ENCODE measurements at regions not wholly inside any gene's neighbourhood (a gene's known extent, or its start where the extent isn't known, plus 50 kb on each side); places are given as distances from the start of the nearest gene placed in this dataset.
"Not testable (repeated sequence)": the region's sequence is repeated elsewhere in the genome, so short reads cannot be mapped to it uniquely, and the experiment has no call there.

DNA sequence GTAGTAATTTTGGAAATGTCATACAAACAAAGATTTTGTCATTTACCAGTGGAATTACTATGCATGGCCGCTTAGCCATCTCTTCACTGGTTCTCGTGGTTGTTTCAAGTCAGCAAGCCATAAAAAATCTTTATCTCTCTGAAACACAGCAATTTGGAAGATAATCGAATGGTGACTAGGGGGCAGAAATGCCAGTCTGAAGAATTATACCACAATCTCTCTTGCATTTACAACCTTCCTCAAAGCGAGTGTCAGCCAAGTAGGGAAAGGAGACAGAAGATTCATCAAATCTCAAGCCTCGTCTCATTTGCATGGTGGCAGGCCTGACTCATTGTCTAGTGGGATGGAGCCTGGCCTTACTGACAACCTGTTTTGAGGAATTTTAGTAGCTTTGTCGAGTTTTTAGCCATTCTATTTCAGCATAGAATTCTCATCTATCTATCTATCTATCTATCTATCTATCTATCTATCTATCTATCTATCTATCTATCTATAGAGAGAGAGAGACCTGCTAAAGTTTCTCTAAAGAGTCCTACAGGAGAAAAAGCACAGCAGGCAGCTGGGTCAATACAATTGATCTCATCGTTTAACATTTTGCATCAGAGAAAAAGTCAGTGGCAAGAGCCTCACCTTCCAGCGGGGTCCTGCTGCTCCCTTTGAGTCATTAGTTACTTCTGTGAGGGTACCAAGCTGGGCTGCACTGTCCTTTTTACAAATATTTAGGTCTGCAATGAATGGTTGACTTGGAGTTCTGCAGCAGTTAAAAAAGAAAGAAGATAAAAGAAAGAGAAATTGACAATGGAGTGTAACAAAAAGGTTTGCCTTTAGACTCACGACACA lies 572.8 kb downstream of the TFAP2A start:
- Histone ChIP-seq H3K36me3 (ENCODE audit: insufficient read depth, low read length) (no peaks in the 10 kb centered on the region), H3K4me1 (ENCODE audit: control insufficient read depth, insufficient read depth, low read length) (no peaks in the 10 kb centered on the region), H3K4me2 (ENCODE audit: low read length) (no peak overlapping the region), H3K4me3 (ENCODE audit: low read length) (no peak overlapping the region), H3K9me3 (replicated peaks; ENCODE audit: low read length) (peaks cover 9% of the 10 kb centered on the region), H3K9ac (ENCODE audit: low read depth, low read length) (no peak overlapping the region), H3K27me3 (ENCODE audit: control insufficient read depth, insufficient read depth, low read length) (no peaks in the 10 kb centered on the region)

DNA sequence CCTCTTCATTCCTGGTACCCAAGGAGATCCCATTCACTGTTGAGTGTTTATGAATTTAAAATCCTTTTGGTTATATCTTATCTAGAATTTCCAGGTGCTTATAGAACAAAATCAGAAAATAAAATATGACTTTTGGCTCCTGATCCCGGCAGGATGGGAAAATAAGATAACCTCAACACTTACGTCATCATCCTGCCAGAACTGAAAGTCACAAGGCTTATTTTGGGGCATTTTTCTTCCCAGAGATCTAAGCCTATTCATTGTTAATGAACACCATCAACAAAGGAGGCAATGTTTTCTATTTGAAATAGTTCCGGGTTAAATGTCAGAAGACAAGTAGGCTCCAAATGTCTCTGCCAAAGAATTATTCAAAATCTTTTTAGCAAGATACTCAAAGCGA lies 580.6 kb downstream of the TFAP2A start:
- Histone ChIP-seq H3K27me3 (ENCODE audit: control insufficient read depth, insufficient read depth, low read length) (no peaks in the 10 kb centered on the region), H3K4me1 (ENCODE audit: control insufficient read depth, insufficient read depth, low read length) (no peaks in the 10 kb centered on the region), H3K9ac (ENCODE audit: low read depth, low read length) (no peak overlapping the region), H3K36me3 (ENCODE audit: insufficient read depth, low read length) (no peaks in the 10 kb centered on the region), H3K4me3 (ENCODE audit: low read length) (no peak overlapping the region), H3K4me2 (ENCODE audit: low read length) (no peak overlapping the region), H3K9me3 (replicated peaks; ENCODE audit: low read length) (peaks cover 5% of the 10 kb centered on the region)

DNA sequence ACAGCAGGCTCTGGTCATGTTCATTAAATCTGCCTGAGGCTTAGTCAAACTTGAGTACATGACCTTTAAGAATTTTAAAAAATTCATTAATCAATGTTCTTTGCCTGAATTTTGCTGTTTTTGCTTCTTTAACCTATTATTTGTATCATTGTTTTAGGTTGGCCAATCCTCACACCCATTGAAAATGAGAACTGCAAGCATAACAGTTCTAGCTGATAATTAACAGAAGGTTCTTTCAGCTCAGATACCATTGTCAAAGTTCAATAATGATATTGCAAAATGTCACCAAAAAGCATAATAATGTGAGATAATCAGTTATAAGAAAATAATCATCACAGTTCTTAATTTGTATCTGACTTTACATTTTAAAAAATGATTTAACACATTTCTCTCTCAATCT lies 583.1 kb downstream of the TFAP2A start:
- H3K27me3 ChIP-seq (ENCODE audit: control insufficient read depth, insufficient read depth, low read length) = no peaks in the 10 kb centered on the region
- no peaks in the 10 kb centered on the region for H3K9me3 ChIP-seq (replicated peaks; ENCODE audit: low read length)
- H3K4me1 ChIP-seq (ENCODE audit: control insufficient read depth, insufficient read depth, low read length) = no peaks in the 10 kb centered on the region
- no peak overlapping the region for H3K4me2 ChIP-seq (ENCODE audit: low read length)
- no peak overlapping the region for H3K4me3 ChIP-seq (ENCODE audit: low read length)
- H3K9ac ChIP-seq (ENCODE audit: low read depth, low read length) = no peak overlapping the region
- no peaks in the 10 kb centered on the region for H3K36me3 ChIP-seq (ENCODE audit: insufficient read depth, low read length)

DNA sequence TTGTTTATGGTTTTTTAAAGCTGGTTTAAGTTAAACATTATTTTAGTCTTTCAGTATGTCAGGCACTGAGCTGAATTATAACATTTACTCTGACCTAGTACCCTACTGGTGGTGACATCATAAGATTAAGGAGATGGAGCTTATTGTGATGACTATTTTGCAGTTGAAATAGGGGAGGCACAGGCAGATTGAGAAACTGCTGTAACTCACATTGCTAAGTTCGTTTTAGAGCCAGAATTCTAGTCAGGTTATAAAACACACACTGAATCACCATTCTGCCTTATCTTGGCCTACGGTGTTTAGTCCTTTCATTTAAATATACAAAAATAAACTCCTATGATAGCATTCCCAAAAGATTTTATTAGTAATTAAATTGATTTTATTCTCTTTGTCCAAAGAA lies 584.1 kb downstream of the TFAP2A start:
- Histone ChIP-seq H3K9ac (ENCODE audit: low read depth, low read length) (no peak overlapping the region), H3K36me3 (ENCODE audit: insufficient read depth, low read length) (no peaks in the 10 kb centered on the region), H3K9me3 (replicated peaks; ENCODE audit: low read length) (no peaks in the 10 kb centered on the region), H3K4me3 (ENCODE audit: low read length) (no peak overlapping the region), H3K4me2 (ENCODE audit: low read length) (no peak overlapping the region), H3K27me3 (ENCODE audit: control insufficient read depth, insufficient read depth, low read length) (no peaks in the 10 kb centered on the region), H3K4me1 (ENCODE audit: control insufficient read depth, insufficient read depth, low read length) (no peaks in the 10 kb centered on the region)

DNA sequence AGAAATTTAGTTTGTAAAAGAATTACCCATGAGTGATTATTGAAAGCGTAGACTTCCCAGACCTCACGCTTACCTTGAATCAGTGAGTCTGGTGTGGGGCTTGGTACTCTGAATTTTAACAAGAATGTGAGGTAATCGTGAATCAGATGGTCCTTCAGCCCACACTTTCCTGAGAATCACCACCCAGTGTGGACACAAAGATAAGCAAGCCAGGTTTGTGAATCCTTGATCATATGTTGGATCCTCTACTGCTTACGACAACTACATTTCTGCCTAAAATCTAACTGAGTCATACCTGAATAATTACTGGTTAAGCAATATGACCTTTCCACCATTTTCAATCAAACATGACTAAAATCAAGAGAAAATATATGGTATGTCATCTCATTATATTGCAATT lies 589.3 kb downstream of the TFAP2A start:
- H3K9ac ChIP-seq (ENCODE audit: low read depth, low read length) = no peak overlapping the region
- H3K9me3 ChIP-seq (replicated peaks; ENCODE audit: low read length) = no peaks in the 10 kb centered on the region
- H3K4me2 ChIP-seq (ENCODE audit: low read length) = no peak overlapping the region
- no peak overlapping the region for H3K4me3 ChIP-seq (ENCODE audit: low read length)
- no peaks in the 10 kb centered on the region for H3K27me3 ChIP-seq (ENCODE audit: control insufficient read depth, insufficient read depth, low read length)
- H3K36me3 ChIP-seq (ENCODE audit: insufficient read depth, low read length) = no peaks in the 10 kb centered on the region
- no peaks in the 10 kb centered on the region for H3K4me1 ChIP-seq (ENCODE audit: control insufficient read depth, insufficient read depth, low read length)

DNA sequence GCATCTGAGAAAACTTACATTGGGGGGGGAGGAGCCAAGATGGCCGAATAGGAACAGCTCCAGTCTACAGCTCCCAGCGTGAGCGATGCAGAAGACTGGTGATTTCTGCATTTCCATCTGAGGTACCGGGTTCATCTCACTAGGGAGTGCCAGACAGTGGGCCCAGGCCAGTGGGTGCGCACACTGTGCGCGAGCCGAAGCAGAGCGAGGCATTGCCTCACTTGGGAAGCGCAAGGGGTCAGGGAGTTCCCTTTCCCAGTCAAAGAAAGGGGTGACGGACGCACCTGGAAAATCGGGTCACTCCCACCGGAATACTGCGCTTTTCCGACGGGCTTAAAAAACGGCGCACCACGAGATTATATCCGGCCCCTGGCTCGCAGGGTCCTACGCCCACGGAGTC lies 604.1 kb downstream of the TFAP2A start:
- H3K9me3 ChIP-seq (replicated peaks; ENCODE audit: low read length); H3K27me3 ChIP-seq (ENCODE audit: control insufficient read depth, insufficient read depth, low read length); H3K36me3 ChIP-seq (ENCODE audit: insufficient read depth, low read length); H3K4me3 ChIP-seq (ENCODE audit: low read length); H3K4me1 ChIP-seq (ENCODE audit: control insufficient read depth, insufficient read depth, low read length); H3K4me2 ChIP-seq (ENCODE audit: low read length); H3K9ac ChIP-seq (ENCODE audit: low read depth, low read length): not testable (repeated sequence)

DNA sequence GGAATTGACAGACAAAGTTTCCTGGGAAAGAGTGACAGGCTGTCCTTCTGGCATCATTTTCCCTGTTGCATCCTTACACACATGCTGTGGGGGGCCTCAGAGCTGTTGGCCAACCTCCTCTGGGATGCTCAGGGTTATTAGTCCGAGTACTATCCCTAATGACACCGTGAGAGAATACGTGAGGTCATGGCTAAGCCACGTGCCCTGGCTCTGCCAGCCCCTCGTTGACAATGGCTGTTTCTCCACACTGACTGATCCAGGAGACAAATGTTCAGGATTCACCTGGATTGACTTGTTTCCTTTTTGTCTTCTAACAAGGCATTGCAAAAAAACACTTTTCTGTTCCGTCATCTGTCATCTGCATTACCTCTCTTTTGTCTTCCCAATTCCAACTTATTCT lies 604.6 kb downstream of the TFAP2A start:
- Histone ChIP-seq H3K9ac (ENCODE audit: low read depth, low read length) (no peak overlapping the region), H3K36me3 (ENCODE audit: insufficient read depth, low read length) (no peaks in the 10 kb centered on the region), H3K27me3 (ENCODE audit: control insufficient read depth, insufficient read depth, low read length) (no peaks in the 10 kb centered on the region), H3K4me2 (ENCODE audit: low read length) (no peak overlapping the region), H3K9me3 (replicated peaks; ENCODE audit: low read length) (peaks cover 8% of the 10 kb centered on the region), H3K4me1 (ENCODE audit: control insufficient read depth, insufficient read depth, low read length) (no peaks in the 10 kb centered on the region), H3K4me3 (ENCODE audit: low read length) (no peak overlapping the region)

DNA sequence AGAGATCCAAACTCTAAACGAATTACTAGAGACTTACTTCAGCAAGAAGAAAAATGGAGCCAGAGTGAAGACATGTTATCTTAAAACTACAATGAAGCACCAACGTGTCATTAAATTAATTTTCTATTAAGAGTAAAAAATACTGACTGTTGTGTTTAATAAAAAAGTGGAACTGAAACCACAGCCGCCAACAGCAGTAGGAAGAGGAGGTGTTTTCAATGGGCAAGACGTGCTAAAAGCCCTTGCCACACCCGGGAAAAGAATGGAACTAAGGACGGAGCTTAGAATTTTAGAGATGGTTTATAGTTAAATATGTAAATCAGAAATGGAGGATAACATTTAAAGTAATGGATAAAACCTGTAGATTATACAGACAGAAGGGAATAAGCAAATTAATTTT lies 608.7 kb downstream of the TFAP2A start:
- Histone ChIP-seq H3K27me3 (ENCODE audit: control insufficient read depth, insufficient read depth, low read length) (no peaks in the 10 kb centered on the region), H3K36me3 (ENCODE audit: insufficient read depth, low read length) (no peaks in the 10 kb centered on the region), H3K4me3 (ENCODE audit: low read length) (no peak overlapping the region), H3K9ac (ENCODE audit: low read depth, low read length) (no peak overlapping the region), H3K9me3 (replicated peaks; ENCODE audit: low read length) (peaks cover 11% of the 10 kb centered on the region), H3K4me1 (ENCODE audit: control insufficient read depth, insufficient read depth, low read length) (no peaks in the 10 kb centered on the region), H3K4me2 (ENCODE audit: low read length) (no peak overlapping the region)

DNA sequence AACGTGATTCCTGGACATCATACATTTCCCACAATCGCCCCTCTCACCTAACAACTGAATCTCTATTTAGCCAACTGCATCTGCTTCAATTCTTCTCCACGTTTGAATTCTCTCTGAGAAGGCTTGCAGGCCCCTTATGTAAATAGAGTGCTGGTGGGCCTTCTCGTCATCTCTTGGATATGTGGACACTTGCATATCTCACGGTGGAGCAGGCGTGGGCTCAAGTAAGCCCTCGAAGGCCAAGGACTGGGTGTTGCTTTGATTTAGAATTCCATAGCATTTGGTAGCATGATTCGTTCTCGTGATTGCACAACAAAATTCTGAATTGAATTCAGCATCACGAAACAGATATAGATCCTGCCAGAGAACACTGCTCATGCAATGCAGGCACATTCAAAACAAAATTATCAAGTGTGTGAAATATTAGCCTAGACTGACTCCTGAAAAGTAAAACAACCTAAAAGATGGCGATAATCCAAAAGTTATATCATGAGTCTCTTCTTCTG lies 613.6 kb downstream of the TFAP2A start:
- Histone ChIP-seq H3K4me1 (ENCODE audit: control insufficient read depth, insufficient read depth, low read length) (no peaks in the 10 kb centered on the region), H3K9ac (ENCODE audit: low read depth, low read length) (no peak overlapping the region), H3K9me3 (replicated peaks; ENCODE audit: low read length) (peaks cover 11% of the 10 kb centered on the region), H3K4me3 (ENCODE audit: low read length) (no peak overlapping the region), H3K36me3 (ENCODE audit: insufficient read depth, low read length) (no peaks in the 10 kb centered on the region), H3K27me3 (ENCODE audit: control insufficient read depth, insufficient read depth, low read length) (no peaks in the 10 kb centered on the region), H3K4me2 (ENCODE audit: low read length) (no peak overlapping the region)

DNA sequence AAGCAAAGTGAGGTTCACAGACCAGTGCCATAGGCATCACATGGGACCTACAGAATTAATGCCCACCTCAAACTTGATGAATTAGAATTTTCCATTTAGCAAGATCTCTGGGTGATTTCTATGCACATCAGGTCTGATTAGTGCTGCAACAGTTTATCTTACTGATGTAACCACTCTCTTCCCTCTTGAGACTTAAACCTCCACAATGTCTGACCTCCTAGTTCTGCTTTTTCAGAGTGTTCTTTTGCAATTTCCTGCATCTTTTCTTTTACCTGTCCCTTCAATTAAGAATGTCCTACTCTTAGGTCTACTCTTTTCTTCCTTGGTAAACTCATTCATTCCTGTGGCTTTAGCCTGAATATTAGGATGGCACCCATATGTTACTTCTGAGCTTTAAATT lies 615.3 kb downstream of the TFAP2A start:
- Histone ChIP-seq H3K4me3 (ENCODE audit: low read length) (no peak overlapping the region), H3K36me3 (ENCODE audit: insufficient read depth, low read length) (no peaks in the 10 kb centered on the region), H3K9me3 (replicated peaks; ENCODE audit: low read length) (peaks cover 7% of the 10 kb centered on the region), H3K9ac (ENCODE audit: low read depth, low read length) (no peak overlapping the region), H3K4me2 (ENCODE audit: low read length) (no peak overlapping the region), H3K27me3 (ENCODE audit: control insufficient read depth, insufficient read depth, low read length) (no peaks in the 10 kb centered on the region), H3K4me1 (ENCODE audit: control insufficient read depth, insufficient read depth, low read length) (no peaks in the 10 kb centered on the region)

DNA sequence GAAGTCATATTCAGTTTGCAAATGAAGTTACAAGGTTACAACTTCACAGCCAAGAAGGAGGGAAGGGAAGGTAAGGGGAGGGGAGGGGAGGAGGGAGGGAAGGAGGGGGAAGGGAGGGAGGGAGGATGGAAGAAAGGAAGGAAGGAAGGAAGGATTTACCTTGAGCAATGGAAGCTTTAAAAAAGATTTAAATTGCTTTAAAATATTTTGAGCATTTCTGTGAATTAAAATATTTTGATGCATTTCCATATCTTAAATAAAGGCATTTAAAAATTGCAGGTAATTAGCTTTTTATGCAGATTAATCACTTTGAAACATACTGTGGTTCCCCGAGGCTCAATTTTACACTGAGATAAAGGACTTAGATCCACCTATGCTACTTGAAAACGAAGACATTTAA lies 618.0 kb downstream of the TFAP2A start:
- peaks cover 7% of the 10 kb centered on the region for H3K9me3 ChIP-seq (replicated peaks; ENCODE audit: low read length)
- no peaks in the 10 kb centered on the region for H3K36me3 ChIP-seq (ENCODE audit: insufficient read depth, low read length)
- H3K4me2 ChIP-seq (ENCODE audit: low read length) = no peak overlapping the region
- H3K4me3 ChIP-seq (ENCODE audit: low read length) = no peak overlapping the region
- no peak overlapping the region for H3K9ac ChIP-seq (ENCODE audit: low read depth, low read length)
- H3K4me1 ChIP-seq (ENCODE audit: control insufficient read depth, insufficient read depth, low read length) = no peaks in the 10 kb centered on the region
- H3K27me3 ChIP-seq (ENCODE audit: control insufficient read depth, insufficient read depth, low read length) = no peaks in the 10 kb centered on the region

DNA sequence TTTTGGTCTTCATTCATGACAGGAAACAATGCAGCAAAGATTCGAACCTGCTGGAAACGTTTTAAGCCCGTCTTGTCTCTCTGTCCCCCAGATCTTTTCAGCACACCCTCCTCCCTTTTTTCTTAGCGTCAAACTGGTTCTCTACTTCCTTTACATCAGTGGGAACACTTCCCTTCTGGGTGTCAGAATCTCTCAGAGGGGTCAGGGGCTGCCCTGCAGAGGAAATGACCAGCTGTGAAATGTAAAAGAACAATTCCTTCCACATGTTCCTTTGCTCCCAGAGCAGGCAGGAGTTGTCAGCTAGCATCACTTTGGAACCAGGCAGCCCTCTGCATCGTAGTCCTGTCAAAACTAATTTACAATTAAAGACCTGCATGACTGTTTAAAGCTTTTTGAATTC lies 619.0 kb downstream of the TFAP2A start:
- Histone ChIP-seq H3K4me2 (ENCODE audit: low read length) (no peak overlapping the region), H3K4me1 (ENCODE audit: control insufficient read depth, insufficient read depth, low read length) (no peaks in the 10 kb centered on the region), H3K9ac (ENCODE audit: low read depth, low read length) (no peak overlapping the region), H3K9me3 (replicated peaks; ENCODE audit: low read length) (peaks cover 5% of the 10 kb centered on the region), H3K27me3 (ENCODE audit: control insufficient read depth, insufficient read depth, low read length) (no peaks in the 10 kb centered on the region), H3K36me3 (ENCODE audit: insufficient read depth, low read length) (no peaks in the 10 kb centered on the region), H3K4me3 (ENCODE audit: low read length) (no peak overlapping the region)

All from skeletal muscle satellite cell (primary cell).